Astrocyte (in vitro differentiated cells and primary cell): ENCODE measurements at regions not wholly inside any gene's neighbourhood (a gene's known extent, or its start where the extent isn't known, plus 50 kb on each side); places are given as distances from the start of the nearest gene placed in this dataset.
"Not testable (repeated sequence)": the region's sequence is repeated elsewhere in the genome, so short reads cannot be mapped to it uniquely, and the experiment has no call there.

Experiments used
- EZH2 ChIP-seq: IDR thresholded peaks from 2 replicates; pipeline ENCODE4 v1.6.1; 2012; ENCODE audit warnings: mild to moderate bottlenecking, low read length, inconsistent platforms; ENCODE audit not compliant: insufficient read depth
- TF ChIP-seq, protein P1 (sequence below): IDR thresholded peaks from 2 replicates; pipeline ENCODE4 v1.5.1; 2011; ENCODE audit warnings: low read depth, mild to moderate bottlenecking, inconsistent platforms, low read length, moderate library complexity; ENCODE audit not compliant: insufficient read depth

DNA sequence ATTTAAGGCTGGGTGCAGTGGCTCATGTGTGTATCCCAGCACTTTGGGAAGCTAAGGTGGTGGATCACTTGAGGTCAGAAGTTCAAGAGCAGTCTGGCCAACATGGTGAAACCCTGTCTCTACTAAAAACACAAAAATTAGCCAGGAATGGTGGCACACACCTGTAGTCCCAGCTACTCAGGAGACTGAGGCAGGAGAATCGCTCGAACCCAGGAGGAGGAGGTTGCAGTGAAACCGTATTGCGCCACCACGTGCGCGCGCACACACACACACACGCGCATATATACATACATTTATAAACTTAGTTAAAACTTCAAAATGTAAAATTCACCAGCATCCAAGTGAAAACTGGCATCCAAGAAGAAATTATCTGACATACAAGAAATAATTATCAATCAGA lies 753.7 kb upstream of the SLITRK5 start:
- TF ChIP-seq, protein P1, sequence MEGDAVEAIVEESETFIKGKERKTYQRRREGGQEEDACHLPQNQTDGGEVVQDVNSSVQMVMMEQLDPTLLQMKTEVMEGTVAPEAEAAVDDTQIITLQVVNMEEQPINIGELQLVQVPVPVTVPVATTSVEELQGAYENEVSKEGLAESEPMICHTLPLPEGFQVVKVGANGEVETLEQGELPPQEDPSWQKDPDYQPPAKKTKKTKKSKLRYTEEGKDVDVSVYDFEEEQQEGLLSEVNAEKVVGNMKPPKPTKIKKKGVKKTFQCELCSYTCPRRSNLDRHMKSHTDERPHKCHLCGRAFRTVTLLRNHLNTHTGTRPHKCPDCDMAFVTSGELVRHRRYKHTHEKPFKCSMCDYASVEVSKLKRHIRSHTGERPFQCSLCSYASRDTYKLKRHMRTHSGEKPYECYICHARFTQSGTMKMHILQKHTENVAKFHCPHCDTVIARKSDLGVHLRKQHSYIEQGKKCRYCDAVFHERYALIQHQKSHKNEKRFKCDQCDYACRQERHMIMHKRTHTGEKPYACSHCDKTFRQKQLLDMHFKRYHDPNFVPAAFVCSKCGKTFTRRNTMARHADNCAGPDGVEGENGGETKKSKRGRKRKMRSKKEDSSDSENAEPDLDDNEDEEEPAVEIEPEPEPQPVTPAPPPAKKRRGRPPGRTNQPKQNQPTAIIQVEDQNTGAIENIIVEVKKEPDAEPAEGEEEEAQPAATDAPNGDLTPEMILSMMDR: not testable (repeated sequence)
- not testable (repeated sequence) for TF ChIP-seq EZH2
